EL (cell line): ENCODE measurements at regions not wholly inside any gene's neighbourhood (a gene's known extent, or its start where the extent isn't known, plus 50 kb on each side); places are given as distances from the start of the nearest gene placed in this dataset.

Source experiments
- DNase-seq: peaks from one replicate; pipeline ENCODE4 v3.0.0-alpha.2; 2016

DNA sequence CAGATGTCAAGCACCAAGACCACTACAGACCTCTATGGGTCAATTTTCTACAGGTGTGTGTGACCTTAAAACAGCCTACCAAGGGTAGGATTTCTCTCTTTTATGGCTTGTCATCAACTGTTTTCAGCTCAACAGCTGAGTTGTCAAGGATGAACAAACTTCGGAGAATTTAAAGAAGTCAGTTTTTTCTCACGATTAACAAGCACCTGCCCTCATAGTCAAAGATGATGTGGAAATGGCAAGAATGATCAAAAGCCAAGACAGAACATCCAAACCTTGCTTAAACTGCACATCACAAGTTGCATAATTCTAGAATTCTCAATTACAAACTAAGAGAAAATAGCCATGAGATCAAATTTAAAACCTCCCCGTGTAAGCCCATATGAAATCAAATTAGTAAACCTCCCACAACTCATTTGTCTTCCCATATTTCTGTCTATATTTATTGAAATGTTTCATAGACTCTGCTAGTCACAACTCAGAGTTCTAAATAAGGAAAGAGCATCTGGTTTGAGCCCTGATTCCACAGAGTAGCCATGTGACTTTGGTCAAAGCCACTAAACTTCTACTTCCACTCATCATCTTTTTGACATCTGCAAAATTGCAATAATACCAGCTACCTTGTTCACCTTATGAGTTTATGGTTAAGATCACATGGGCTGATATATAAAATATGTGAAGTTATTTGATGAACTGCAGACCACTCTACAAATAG is 521.5 kb upstream of the HTR2A start:
- DNase-seq, result no peak

DNA sequence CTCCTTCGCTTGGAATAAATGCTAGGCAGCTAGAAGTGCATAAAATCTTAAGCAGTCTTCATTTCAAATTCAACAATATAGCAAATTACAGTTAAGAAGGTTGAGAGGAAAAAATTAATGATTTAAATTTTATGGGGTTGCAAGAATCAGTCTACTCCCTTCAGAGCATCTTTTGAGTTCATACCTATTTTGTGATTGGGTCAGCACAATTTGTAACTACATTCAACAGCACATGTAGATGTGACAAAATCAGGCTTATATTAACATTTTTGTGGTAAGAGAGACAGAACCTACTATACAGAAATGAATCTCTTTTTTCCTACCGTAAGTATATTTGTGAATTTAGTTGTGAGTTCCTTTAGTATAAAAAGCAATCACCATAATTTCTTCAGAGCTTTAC is 520.6 kb upstream of the HTR2A start:
- DNase-seq, result no peak

DNA sequence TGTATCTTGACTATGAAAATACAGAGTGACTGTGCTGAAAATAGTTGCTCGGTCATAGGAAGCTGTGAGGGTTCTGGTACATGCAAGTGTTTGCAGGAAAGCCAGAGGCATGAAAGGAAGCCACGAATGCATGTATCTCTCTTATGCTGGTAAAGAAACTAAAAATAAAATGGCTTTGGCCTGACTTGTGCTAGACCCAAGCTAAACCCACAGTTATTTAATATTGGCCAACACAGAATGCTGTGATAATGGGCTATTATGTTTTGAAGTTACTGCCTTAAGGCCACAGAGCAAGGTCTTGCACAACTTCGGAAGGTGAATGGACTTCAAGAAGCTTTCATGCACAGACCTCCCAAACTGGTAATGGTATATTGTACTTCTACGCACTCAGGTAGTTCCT is 518.2 kb upstream of the HTR2A start:
- DNase-seq, result no peak

DNA sequence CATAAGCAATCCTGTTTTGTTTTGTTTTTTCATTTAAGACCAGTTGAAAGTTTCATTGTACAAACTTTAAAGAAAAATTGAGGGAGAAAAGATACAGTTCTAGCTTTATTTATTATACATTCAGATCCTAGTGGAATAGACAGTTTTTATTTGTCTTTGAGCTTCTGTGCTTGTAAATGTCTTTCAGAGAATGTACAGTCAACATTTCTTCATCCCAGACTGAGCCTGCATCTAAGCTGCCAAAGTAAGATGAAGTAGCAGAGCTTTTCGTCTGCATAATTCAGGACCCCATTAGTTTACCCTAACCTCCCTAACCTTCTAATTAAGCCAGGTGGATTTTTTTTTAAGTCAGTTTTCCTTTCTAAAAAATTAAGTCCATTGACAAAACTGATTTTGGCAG is 516.7 kb upstream of the HTR2A start:
- DNase-seq, result no peak

DNA sequence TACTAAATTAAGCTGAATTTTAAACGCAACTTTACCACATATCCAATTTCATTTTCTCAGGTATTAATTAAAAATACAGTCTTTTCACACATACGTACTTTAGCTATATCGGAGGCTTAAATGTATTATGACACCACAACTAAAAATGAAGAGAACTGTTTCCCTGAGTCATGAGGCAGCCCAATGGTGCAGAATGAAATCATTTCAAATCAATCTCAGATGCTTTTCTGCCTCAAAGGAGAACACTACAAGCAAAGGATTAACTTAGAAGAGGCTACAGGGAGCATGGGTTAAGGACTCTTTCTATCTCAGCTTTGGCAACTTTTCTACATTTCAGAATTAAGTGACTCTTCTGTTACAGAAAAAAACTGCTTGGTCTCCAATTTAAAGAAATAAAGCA is 516.3 kb upstream of the HTR2A start:
- DNase-seq, result no peak

DNA sequence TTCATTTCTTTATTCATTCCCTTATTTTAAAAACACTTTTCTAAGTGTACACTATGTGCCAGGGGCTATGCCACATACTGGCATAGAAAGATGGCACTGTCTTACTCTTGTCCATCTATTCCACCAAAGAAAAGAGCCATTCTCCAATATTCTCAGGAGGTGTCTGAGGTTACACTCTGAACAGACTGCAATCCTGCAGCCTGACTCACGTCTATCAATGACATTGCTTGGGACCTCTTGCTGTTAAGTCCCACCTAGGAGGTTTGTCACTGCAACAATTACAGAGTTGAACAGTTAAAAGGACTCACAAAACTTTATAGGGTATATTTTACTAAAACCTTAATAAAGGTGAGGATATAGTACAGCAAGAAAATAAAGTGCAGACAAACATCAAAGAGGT is 512.9 kb upstream of the HTR2A start:
- DNase-seq, result no peak

DNA sequence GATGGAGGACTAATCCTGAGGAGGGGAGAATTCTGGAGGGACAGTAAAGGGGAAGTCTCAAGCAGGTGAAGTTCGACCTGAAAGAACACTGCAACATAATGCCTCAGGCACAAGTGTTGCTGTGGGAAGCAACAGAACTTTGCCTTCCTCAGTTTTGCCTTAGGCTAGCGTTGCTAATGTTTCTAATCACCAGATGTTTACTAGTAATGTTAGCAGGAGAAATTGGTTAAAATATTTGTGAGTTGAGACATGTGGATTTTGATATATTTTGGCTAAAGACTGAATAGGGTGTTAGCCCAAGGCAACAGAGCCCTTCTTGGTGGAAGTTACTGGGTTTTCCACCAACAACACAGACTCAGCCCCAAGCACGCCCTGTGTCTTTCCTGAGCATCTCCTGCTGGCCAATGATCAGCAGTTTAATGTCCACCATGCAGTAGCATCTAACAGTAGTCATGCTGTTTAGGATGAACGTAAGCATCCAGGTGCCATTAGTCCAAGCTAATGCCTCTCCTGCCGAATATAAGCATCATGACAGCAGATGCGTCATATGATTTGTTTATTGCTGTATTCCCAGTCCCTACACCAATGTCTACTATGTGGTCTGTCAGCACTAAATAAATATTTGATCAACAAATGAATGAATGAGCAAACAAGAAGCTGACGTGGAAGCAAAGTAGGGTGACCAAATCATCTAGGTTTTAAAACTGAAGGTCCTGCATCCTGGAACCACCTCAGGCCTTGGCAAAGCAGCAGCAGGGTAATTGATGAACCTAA is 511.9 kb upstream of the HTR2A start:
- no peak for DNase-seq

DNA sequence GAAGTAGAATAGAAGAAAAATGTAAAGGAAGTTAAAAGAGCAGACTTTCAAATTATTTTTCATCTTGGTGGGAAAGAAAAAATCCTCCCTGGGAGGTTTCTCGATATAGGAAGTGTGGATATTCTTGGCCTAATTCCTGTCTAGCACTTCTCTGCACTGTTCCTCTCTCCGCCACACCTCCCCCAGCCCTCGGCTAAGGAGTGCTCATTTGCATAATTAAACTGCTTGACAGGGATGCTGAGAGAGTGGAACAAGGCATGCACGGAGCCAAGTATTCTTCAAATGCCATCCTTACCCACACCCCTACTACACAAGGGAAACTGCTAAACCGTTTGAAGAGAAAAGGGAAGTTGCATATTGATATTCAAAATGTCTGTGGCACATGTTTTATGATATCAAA is 511.0 kb upstream of the HTR2A start:
- no peak for DNase-seq

DNA sequence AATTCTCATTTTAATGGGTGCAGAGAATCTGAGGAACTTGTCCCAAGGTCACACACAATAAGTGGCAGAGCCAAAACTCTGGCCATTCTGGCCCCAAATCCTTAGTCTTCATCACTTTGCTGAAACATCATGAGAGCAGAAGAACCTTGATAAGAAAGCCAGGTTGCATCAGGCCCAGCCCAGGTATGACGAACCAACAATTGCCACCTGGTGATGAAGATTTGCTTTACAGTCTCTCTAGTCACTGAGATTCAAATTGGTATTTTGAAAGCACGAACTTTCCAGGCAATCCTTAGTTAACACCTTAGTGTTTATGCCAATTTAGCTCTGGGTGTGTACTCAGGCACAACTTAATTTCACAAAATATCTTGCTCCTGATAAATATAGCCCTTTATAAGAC is 502.7 kb upstream of the HTR2A start:
- no peak for DNase-seq

DNA sequence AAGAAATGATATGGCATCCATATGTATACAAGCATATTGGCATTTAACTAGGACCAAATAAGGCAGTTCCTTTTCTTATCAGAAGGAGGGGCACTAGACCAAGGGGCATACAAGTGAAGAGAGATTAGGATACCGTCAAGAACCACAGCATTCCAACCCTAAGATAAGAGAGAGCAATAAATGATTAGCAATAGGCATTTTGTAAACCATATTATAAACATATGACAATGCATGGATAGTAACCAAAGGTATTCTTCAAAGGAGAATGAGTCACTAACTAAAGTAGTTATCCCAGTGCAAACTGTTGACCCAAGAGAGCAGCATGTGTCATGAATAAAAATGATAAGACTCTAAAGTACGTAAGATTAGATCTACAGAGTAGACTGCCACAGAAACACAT is 500.9 kb upstream of the HTR2A start:
- DNase-seq, result peak; percentile 61

DNA sequence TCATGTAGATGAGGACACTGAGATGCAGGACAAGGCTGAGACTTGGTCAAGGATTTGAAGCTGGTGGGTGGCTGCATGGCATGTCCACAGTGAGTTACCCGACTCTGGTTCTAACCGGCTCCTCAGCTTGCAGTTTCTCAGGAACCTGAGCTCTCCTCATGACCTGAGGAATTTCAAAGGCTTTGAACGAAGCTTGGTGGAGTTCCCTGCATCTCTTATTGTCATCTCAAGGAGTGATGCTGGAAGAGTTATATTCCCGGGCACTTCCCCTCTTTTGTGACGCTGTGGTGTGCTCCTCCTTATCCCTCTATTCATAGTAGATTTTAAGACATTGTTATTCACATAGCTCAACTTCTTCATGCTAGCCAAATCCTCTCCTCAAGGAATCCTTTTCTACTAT is 500.1 kb upstream of the HTR2A start:
- DNase-seq, result no peak

DNA sequence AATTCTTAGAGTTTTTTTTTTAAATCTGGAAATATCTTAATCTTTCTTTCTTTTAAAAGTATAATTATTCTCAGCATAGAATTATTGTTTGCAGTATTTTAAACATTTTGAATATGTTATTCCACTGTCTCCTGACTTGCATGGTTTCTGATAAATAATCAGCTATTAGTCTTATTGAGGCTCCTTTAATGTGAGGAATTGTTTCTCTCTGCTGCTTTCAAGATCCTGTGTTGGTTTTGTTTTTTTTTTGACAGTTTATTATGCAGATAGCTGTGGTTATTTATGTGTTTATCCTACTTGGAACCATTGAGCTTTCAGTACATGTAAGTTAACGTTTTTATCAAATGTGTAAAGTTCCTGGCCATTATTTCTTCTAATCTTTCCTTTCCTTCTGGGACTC is 477.9 kb upstream of the HTR2A start:
- DNase-seq, result no peak

DNA sequence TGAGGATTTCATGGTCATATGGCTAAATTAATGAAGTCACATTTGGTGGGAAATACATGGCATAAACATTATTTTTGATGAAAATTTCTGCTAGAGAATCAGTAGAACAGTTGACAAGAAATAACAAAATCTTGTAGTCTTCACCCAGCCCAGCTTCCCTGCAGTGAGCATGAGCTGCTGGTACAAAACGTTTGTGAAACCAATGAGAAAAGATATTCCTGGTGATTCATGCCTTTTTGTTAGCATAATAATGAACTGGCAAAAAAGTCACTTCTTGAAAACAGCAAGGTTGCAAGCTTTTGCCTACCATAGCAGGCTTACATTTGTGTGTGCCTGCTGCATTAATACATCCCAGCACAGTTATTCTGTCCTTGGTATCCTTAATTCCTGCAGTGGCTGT is 475.9 kb upstream of the HTR2A start:
- DNase-seq, result no peak

DNA sequence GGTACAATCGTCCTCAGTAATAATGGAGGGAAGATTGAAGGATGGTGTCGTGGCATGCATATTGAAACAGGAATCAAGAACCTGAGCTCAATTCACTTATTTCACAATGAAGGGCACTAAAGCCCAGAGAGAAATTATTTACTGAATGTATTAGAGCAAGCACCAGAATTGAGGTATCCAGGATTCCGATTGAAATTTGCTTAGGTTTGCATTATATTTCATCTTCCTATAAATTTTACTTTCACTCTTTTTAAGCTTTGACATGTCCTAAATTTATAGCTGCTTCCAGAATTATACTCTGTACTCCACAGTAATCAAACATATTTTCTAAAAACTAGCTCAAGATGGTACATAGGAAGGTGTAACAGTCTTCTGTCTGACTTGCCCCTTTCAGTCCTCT is 454.9 kb upstream of the HTR2A start:
- no peak for DNase-seq

DNA sequence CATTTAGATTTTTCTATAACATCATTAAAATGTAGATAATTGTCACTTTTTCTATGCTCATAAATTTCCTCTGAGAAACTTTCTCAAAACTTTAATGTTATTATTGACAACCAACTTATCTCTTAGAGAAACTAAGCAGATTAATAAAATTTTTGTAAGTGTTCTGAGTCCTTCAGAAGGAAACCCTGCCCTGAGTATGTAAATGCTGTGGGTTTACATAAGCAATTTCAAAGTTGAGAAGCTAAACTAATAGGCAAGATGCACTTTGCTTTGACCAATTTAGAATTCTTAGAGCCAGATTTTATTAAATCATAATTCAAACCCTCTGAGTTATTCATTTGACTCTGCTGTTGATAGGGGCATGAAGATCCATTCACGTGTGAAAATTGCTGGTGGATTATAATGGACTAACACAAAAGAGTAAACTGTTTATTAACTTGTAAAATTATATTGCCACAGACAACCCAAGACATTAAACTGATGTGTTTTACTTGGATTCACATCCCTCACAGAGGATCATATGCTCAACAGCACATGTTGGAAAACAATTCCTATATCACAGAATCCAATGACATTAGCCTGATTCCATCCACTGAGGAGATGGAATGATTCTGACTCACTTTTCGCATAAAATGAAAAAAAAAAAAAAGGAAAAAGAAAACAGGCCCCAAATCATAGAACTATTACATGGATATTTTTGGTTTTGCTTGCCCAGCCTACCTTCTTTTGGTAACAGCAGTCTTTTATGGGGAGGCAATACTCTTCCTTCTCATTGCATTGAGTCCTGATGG is 453.7 kb upstream of the HTR2A start:
- DNase-seq, result no peak

DNA sequence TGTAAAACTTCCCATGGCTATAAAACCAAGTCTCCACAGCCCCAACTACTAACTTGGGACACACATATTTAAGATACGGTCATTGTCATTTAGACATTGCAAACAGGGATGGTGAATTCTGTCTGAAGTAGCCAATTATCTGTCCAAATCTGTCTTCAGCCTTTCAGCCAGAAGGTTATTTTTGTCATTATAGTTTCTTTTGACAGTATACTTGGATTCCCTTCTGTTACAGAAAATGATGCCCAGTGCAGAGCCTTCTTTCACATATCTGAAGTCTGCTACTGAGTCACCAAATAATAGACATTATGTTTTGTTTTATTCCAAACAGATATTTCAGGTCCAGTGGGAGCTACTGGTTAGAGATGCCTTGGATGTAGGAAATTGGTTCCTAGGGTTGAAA is 452.4 kb upstream of the HTR2A start:
- no peak for DNase-seq

DNA sequence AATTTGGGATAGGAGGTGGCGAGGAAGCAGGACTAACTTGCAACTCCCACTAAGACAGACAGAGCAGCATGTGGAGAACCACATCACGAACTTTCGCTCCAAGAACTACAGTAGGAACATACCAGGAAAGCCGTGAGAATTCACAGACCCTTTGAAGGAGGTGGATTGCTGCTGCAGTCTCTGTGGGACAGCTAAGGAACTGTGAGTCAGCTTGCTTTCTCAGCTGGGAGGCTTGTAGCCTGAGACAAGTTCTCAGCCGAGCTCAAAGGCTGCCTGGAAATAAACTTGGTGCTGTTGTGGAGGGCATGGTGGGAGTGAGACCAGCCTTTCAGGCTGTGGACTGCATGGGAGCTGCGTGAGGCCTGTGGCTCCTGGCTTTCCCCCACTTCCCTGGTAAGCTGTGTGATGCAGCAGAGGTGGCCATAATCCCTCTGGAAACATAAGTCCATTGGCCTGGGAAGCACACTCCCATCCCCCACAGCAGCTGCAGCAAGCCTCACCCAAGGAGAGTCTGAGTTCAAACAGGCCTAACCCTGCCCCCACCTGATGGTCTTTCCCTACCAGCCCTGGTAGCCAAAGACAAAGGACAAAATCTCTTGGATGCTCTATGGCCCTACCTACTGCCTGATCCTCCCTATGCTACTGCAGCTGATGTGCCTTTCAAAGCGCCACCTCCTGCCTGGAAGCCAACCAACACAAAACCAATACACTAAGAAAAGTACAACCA is 441.1 kb upstream of the HTR2A start:
- peak; percentile 62 for DNase-seq

DNA sequence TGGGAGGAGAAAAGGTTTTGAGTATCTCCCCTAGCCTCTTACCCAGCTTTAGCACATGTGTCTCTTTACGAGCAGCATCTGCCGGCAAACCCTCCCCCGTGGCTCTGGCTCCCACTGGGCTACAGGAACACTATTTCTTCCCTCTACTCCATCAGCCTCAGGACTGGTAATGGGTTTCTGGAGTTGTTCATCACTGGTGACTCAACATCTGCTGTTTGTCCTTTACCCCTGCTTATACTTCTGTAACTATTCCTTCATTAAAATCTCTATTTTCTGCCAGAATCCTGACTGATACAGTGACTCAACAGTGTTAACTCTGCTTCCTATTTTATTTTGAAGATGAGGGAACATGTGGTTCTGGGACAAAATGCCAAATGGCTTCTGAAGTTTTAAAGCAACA is 437.3 kb upstream of the HTR2A start:
- DNase-seq, result peak; percentile 83

DNA sequence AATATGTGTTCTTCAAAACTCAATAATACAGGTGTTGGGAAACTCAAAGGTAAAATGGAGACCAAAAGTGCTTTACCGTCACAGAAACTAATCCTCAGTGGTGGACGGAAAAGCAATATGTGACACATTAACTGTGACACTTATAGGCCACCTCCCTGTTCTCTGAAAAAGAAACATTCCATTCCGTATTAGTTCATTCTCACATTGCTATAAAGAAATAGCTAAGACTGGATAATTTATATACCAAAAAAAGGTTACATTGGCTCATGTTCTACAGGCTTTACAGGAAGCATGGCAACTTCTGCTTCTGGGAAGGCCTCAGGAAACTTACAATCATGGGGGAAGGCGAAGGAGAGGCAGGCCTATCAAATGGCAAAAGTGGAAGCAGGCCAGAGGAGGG is 435.3 kb upstream of the HTR2A start:
- DNase-seq, result peak; percentile 54

DNA sequence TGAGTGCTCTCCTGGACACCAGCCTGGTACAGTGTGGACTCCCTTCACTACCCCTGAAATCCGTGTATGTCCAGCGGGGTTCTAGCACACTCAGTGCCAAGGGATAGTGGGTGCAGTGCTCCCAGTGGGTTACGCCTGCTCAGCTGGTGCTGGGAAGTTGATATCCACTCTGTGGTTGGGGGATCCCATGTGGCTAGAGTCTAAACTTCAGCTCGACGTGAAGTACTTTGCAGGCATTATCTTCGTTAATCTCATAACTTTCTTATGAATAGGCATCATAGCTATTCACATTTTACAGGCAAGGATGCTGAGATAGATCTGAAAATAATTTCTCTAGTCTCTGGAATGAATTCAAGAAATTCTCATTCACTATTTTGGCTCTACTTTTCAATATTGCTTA is 433.2 kb upstream of the HTR2A start:
- no peak for DNase-seq

DNA sequence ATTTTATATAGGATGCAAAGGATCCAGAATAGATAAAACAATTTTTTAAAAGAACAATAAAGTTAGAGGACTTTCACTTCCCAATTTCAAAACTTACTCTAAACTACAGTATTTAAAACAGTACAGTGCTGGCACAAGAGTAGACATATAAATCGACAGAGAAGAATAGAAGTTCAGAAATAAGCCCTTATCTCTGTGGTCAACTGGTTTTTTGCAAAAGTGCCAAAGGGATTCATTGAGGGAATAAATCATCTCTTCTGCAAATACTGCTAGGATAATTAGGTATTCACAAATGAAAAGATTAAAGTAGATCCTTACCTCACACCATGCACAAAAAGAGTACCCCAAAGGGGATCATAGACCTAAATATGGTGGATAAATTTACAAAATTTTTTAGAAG is 431.0 kb upstream of the HTR2A start:
- no peak for DNase-seq

DNA sequence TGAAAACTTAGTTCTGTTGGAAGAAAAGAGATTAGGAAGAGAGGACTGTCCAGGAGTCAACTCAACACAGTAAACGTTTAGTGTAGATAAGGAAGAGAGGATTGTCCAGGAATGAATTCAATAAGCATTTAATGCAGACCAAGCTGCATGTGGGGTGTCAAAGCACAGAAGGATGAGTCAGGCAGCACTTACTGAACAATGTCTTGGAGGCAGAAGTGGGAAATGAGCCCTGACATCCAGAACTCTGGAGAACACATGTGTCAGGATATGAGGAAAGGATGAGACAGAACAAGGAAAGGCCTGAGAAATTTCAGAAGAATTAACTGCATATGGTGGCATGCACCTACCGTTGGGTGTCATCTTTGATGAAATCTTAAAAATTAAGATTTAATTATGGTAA is 429.2 kb upstream of the HTR2A start:
- DNase-seq, result peak; percentile 56

DNA sequence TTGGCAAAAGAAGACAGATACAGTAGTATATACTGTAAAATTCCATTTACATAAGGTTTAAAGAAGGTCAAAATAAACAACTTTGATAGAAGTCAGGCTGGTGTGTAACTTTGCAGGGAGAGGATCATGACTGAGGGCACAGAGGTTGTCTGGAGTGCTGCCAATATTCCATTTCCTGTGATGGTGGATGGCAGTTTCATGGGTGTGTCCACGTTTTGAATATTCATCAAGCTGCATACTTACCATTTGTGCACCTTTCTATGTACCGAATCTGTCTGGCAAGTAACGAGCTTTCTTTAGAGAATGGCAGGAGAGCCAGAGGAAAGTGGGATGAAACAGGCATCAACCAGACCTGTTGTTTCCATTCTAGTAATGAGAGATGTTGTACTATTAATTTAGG is 420.5 kb upstream of the HTR2A start:
- peak; percentile 13 for DNase-seq
